GM11168 (cell line): ENCODE measurements at regions not wholly inside any gene's neighbourhood (a gene's known extent, or its start where the extent isn't known, plus 50 kb on each side); places are given as distances from the start of the nearest gene placed in this dataset.
"Not testable (repeated sequence)": the region's sequence is repeated elsewhere in the genome, so short reads cannot be mapped to it uniquely, and the experiment has no call there.

ENCODE experiments used
- in situ Hi-C: fragments of 300-500 bp; cut with MboI; formaldehyde crosslinking; loops from one replicate; pipeline ENCODE4 v1.12.0; 2022; ENCODE audit warnings: low sequenced_read_pairs; ENCODE audit not compliant: unreplicated experiment

- in situ Hi-C loops: no loop called here
Observed at GRCh38 chr15:46080016-46080415, 445.2 kb downstream of the SQOR start.

GRCh38 chr15:46088486-46089445 is 453.9 kb downstream of the SQOR start:
- in situ Hi-C loops: no loop called here

- in situ Hi-C loops: no loop called here
Observed at GRCh38 chr15:46089467-46089935, 454.7 kb downstream of the SQOR start.

GRCh38 chr15:46091860-46092450 is 457.1 kb downstream of the SQOR start:
- in situ Hi-C loops: no loop called here

GRCh38 chr15:46098006-46098405 is 463.2 kb downstream of the SQOR start:
- in situ Hi-C loops: not testable (repeated sequence)

- in situ Hi-C loops: no loop called here
Observed at GRCh38 chr15:46110755-46111154, 475.9 kb downstream of the SQOR start.

GRCh38 chr15:46111730-46112129 is 476.9 kb downstream of the SQOR start:
- in situ Hi-C loops: no loop called here

GRCh38 chr15:46117071-46117470 is 482.2 kb downstream of the SQOR start:
- in situ Hi-C loops: no loop called here

GRCh38 chr15:46120713-46121112 is 485.9 kb downstream of the SQOR start:
- in situ Hi-C loops: no loop called here

- in situ Hi-C loops: no loop called here
Observed at GRCh38 chr15:46121441-46121840, 486.6 kb downstream of the SQOR start.

- in situ Hi-C loops: no loop called here
Observed at GRCh38 chr15:46126581-46126980, 491.8 kb downstream of the SQOR start.

- in situ Hi-C loops: no loop called here
Observed at GRCh38 chr15:46127361-46127874, 492.6 kb downstream of the SQOR start.

- in situ Hi-C loops: no loop called here
Observed at GRCh38 chr15:46129145-46129544, 494.3 kb downstream of the SQOR start.

GRCh38 chr15:46131876-46132275 is 497.0 kb downstream of the SQOR start:
- in situ Hi-C loops: no loop called here

- in situ Hi-C loops: no loop called here
Observed at GRCh38 chr15:46137443-46137842, 502.6 kb downstream of the SQOR start.

GRCh38 chr15:46146002-46146401 is 511.2 kb downstream of the SQOR start:
- in situ Hi-C loops: no loop called here

- in situ Hi-C loops: no loop called here
Observed at GRCh38 chr15:46146915-46147314, 512.1 kb downstream of the SQOR start.

- in situ Hi-C loops: no loop called here
Observed at GRCh38 chr15:46151786-46152185, 517.0 kb downstream of the SQOR start.

- in situ Hi-C loops: no loop called here
Observed at GRCh38 chr15:46166750-46167149, 531.9 kb downstream of the SQOR start.

- in situ Hi-C loops: no loop called here
Observed at GRCh38 chr15:46170326-46170725, 535.5 kb downstream of the SQOR start.

GRCh38 chr15:46174122-46174521 is 539.3 kb downstream of the SQOR start:
- in situ Hi-C loops: no loop called here
